ENCODE measurements at regions not wholly inside any gene's neighbourhood (a gene's known extent, or its start where the extent isn't known, plus 50 kb on each side); places are given as distances from the start of the nearest gene placed in this dataset.

GRCh38 chr4:164485136-164485535 is 268.8 kb upstream of the SMIM31 start:
- DNase-seq (ENCODE audit: low read depth in 2 of 2), result no peak

GRCh38 chr4:164488114-164488513 is 265.8 kb upstream of the SMIM31 start:
- no peak for DNase-seq (ENCODE audit: low read depth in 2 of 2)

- DNase-seq (ENCODE audit: low read depth in 2 of 2), result no peak
Measured at GRCh38 chr4:164501074-164501473, 252.9 kb upstream of the SMIM31 start.

DNA sequence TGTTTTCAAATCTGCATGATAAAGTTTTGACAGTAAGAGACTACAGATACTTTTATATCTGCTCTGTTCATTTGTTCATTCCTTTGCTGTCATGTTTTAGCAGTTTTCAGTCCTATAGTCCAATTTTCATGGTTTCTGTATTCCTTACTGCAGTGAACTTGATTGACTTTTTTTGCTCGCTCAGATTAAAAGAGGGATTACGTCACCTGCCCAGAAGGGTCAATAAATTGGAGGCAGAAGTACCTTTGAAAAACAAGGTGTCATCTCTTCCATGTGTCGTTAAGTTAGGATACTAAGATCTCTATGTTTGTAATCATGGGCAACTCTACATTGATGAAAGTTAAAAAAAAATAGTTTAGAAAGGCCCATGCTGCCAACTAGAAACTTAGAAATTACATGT is 250.1 kb upstream of the SMIM31 start:
- DNase-seq (ENCODE audit: low read depth in 2 of 2), result no peak

DNA sequence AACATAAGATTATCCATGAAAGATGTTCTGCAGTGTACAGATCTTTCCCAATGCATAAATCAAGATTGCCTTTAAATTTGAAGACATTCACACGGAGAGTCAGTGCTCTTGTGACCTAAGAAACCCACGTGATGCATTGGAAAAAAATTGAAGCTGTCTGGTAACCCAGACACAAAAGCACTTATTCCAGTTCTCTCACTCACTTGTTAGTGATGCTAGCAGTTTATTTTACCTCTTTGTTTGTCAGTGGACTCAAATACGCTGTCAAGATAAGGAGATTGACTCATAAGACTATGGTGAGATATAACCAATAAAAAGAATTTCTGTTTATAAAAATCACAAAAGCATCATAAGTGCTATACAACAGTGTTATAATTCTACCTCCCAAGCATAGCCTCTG is 245.8 kb upstream of the SMIM31 start:
- DNase-seq (ENCODE audit: low read depth in 2 of 2), result no peak

- DNase-seq (ENCODE audit: low read depth in 2 of 2), result no peak
Measured at GRCh38 chr4:164508771-164509170, 245.2 kb upstream of the SMIM31 start.

DNA sequence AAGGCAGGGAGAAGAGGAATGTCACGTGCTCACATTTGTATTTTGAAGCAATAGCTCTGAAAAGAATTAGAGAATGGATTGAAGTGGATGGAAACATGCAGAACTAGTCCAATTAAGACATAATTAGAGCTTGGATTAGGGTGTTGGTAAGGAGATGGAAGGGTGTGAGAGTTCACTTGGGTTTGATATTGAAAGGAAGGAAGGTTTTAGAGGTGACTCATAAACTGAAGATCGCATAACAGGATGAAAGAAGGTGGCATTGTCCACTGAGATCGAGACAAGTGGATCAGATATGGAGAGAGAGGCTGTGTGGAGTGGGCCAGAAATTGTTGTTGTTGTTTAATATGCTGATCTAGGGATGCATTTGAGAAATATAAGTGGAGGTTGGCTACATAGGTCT is 244.0 kb upstream of the SMIM31 start:
- DNase-seq (ENCODE audit: low read depth in 2 of 2), result no peak

- DNase-seq (ENCODE audit: low read depth in 2 of 2), result no peak
Measured at GRCh38 chr4:164512124-164512523, 241.8 kb upstream of the SMIM31 start.

- no peak for DNase-seq (ENCODE audit: low read depth in 2 of 2)
Measured at GRCh38 chr4:164514765-164515164, 239.2 kb upstream of the SMIM31 start.

GRCh38 chr4:164524789-164525188 is 229.1 kb upstream of the SMIM31 start:
- DNase-seq (ENCODE audit: low read depth in 2 of 2), result no peak

DNA sequence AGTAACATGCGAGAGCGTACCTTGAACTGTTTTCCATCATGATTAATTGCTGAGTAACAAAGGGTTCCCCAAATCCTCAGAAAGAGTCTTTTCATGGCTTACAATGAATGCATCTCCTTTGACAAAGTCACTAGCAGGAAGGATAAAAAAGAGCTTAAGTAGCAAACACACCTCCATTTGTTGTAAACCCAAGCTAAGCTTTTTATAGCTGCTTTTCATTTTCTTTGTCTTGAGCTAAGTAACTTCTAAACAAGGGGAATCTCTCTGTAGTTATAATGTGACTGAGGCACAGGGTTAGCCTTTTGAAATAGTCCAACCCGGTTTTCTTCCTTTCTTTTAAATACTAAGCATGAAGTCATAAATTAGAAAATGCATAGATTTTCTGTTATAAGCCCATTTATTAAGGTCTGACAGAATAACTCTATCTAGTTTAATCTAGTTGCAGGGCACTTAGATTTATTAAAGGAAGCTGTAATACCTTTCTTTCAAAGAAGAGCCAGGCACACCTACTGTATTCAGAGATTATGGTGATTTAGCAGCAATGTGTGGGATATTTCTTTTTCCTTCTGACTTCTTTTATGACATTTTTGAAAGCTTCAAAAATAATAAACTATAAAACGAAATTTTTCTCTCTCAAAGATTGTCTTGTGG is 226.9 kb upstream of the SMIM31 start:
- no peak for DNase-seq (ENCODE audit: low read depth in 2 of 2)

DNA sequence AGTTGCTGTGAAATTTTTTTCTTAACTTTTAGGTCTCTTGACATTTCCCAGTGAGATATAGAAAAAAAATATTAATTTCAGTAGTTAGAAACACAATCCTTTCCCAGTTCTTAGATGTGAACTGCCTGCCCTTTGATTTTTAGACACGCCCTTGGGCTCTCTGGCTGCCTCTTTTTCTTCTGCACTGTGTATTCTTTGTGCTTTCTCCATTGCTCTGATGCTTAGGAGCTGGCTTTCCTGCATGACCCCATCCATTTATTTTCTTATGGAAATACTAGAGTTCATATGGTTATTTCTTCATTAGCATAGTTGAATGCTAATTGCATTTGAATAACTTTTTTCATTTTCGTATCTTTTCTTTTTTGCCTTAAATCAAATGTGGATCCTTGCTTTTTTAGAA is 224.9 kb upstream of the SMIM31 start:
- DNase-seq (ENCODE audit: low read depth in 2 of 2), result no peak

GRCh38 chr4:164529486-164529885 is 224.4 kb upstream of the SMIM31 start:
- no peak for DNase-seq (ENCODE audit: low read depth in 2 of 2)

DNA sequence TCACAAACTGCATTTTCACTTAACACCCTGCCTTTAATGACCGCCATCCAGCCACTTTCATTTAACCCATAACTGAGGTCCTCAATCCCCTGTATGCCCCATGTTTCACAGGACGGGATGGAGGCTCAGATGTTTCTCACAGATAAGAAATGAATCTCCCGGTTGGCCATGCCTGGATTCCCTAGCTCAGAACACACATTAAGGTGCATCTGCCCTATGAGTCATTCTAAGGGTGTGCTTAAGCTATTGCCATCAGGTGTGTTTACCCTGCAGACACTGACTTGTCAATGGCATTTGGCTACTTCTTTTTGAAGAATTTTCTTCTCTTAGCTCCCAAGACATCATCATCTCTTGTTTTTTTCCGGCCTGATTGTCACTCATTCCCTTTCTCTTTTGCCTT is 222.6 kb upstream of the SMIM31 start:
- DNase-seq (ENCODE audit: low read depth in 2 of 2), result no peak

- no peak for DNase-seq (ENCODE audit: low read depth in 2 of 2)
Measured at GRCh38 chr4:164536814-164537213, 217.1 kb upstream of the SMIM31 start.

DNA sequence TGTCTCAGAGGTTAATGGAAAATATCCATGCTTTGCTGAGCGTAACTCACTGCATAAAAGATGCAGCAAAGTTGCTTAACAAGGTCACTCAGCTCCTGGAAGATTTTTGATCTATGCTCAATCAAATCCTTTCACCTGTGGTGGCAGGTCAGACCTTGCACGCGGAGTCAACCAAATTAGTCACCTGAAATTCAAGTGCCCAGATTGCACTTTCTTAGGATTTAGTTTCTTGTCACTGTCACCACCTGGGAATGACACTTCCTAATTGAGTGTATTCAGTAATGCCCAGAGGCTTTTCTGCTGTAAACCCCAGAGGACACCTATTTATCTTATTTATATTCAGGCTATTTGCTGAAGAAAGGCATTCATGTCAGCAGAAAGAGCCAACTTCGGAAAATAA is 215.8 kb upstream of the SMIM31 start:
- DNase-seq (ENCODE audit: low read depth in 2 of 2), result no peak

DNA sequence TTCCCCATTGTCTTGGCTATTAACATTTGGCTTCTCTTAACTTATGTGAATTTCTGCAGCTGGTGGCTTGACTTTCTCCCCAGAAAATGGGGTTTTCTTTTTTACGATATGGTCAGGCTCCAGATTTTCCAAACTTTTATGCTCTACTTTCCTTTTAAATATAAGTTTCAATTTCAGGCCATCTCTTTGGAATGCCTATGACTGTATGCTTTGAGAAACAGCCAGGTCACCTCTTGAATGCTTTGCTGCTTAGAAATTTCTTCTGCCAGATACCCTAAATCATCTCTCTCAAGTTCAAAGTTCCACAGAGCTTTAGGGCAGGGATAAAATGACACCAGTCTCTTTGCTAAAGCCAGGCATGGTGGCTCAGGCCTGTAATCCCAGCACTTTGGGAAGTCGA is 212.9 kb upstream of the SMIM31 start:
- no peak for DNase-seq (ENCODE audit: low read depth in 2 of 2)

- no peak for DNase-seq (ENCODE audit: low read depth in 2 of 2)
Measured at GRCh38 chr4:164542431-164542830, 211.5 kb upstream of the SMIM31 start.

DNA sequence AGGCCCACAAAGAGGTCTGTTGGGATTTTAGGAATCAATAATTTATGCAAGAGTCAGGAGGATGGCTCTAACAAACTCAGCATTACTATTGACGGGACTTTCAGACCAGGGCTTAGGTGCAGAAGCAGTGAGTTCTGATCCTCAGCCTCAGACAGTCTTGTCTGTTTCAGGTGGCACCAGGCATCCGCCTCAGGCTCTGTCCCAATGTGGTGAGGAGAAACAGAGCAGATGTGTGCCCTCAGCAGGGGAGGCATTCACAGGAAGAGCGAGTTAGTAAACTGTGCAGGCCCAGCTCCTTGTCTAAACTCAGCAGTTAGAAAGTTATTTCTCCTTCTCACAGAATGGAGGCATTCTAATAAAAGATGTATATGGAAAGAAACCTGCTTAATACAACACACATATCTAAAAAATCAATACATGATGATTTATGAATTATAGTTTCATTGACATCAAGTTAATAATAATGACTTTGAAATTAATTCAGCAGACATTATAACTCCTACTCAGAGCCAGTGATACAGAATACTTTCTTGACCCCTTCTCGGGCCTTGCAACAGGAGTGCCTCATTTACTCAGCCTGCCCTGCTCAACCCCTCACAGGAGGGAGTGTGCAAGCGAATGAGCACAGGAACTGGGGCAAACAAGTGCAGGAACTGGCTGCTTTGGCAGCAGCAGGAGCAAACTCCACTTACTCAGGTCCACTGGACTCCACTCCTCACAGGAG is 202.8 kb upstream of the SMIM31 start:
- DNase-seq (ENCODE audit: low read depth in 2 of 2), result no peak

DNA sequence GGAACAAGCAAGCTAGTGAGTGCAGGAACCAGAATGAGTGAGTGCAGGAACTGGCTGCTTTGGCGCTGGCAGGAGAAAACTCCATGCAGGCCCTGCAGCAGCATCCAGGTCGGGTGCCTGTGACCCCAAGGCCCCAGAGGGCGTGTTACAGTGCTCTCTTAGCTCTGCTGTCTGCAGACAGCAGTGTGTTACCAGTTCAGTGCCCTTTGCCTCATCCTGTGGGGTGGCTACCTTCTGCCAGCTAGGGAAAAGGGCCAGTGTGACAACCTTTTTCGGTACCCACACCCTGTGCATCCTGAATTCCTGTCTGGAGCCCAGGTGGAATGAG is 202.3 kb upstream of the SMIM31 start:
- no peak for DNase-seq (ENCODE audit: low read depth in 2 of 2)

DNA sequence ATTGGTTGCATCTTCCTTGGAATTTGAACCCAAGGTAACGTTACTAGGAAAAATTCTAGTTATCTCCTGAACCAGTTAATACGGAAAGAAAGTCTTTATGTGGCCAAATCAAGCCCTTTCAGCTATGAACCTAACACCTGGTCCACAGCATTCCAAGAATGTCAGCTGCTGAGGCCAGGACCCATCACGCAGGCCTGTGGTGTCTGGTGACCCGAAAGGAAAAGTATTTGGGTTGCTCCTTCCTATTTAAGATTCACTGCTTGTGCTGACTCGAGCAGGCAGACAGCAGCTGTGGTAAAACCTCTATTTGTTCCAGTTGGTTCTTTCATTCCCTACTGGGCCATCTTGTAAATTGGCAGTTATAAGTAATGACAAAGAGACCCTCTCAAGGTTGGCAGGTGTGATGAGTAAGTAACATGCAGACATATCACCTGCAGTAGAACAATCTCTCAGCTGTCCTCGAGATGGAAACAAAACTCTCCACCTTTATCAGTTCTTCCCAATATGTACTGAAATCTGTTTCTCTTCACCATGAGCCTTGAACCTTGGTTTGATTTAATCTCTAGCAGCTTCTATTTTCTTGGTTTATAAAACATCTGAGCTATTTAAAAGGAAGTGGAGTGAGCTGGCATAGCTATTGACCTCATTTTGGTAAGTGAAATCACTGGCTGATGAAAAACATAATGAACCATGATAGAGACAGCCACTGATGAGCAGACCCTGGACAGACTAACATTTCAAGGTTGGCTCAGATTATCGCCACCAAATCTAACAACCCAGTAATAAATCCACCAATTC is 182.1 kb upstream of the SMIM31 start:
- no peak for DNase-seq (ENCODE audit: low read depth in 2 of 2)

DNA sequence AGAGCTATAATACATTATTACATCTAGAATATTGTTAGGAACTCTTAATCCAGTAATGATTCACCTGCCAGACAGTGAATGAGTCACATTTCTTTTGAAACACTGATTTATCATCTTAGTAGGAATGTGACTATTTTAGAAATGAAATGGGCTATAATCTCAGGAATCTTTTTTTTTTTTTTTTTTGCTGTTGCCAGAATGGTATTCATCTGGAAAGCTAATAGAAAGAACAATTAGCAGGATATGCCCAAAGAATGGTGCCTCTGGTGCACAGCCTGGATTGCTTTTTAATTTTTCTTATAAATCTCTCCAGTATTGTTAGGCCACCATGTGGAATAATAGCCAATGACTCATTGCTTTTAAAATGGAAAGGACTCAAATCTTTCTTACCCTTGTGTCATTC is 181.1 kb upstream of the SMIM31 start:
- DNase-seq (ENCODE audit: low read depth in 2 of 2), result no peak

- DNase-seq (ENCODE audit: low read depth in 2 of 2), result no peak
Measured at GRCh38 chr4:164575861-164576260, 178.1 kb upstream of the SMIM31 start.
